ENCODE measurements at regions not wholly inside any gene's neighbourhood (a gene's known extent, or its start where the extent isn't known, plus 50 kb on each side); places are given as distances from the start of the nearest gene placed in this dataset.
"Not testable (repeated sequence)": the region's sequence is repeated elsewhere in the genome, so short reads cannot be mapped to it uniquely, and the experiment has no call there.

DNA sequence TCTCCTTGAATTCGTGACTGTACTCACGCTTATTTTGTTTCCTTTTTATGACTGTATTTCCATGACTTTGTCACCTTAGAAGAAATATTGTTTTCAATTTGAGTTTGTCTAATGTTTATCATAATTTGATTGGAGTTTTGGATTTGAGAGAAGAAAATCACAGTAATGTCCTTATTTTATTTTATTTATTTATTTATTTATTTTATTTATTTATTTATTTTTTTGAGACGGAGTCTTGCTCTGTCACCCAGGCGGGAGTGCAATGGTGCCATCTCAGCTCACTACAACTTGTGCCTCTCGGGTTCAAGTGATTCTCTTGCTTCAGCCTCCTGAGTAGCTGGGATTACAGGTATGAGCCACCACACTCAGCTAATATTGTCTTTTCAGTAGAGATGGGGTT lies 463.1 kb downstream of the KCNT2 start:
- TF ChIP-seq PHF8 (IDR thresholded peaks at IDR 0.05; ENCODE audit: borderline replicate concordance, low read depth); CTCF (IDR thresholded peaks at IDR 0.05); POLR2A (IDR thresholded peaks at IDR 0.05; ENCODE audit: low read length); KDM1A (IDR thresholded peaks at IDR 0.05; ENCODE audit: low read depth); EP300 (IDR thresholded peaks at IDR 0.05); SMC3 (IDR thresholded peaks at IDR 0.05); BHLHE40 (IDR thresholded peaks at IDR 0.05; ENCODE audit: low read depth, low read length); RFX5 (IDR thresholded peaks at IDR 0.05); HOXA7 (CRISPR knock-in tag; IDR thresholded peaks at IDR 0.05); JUNB (IDR thresholded peaks at IDR 0.05); KDM5A (IDR thresholded peaks at IDR 0.05); RAD21 (conservative IDR thresholded peaks at IDR 0.05 in 1 of 2, IDR thresholded peaks at IDR 0.05 in 1 of 2): not testable (repeated sequence)
- TF ChIP-seq, protein P1, sequence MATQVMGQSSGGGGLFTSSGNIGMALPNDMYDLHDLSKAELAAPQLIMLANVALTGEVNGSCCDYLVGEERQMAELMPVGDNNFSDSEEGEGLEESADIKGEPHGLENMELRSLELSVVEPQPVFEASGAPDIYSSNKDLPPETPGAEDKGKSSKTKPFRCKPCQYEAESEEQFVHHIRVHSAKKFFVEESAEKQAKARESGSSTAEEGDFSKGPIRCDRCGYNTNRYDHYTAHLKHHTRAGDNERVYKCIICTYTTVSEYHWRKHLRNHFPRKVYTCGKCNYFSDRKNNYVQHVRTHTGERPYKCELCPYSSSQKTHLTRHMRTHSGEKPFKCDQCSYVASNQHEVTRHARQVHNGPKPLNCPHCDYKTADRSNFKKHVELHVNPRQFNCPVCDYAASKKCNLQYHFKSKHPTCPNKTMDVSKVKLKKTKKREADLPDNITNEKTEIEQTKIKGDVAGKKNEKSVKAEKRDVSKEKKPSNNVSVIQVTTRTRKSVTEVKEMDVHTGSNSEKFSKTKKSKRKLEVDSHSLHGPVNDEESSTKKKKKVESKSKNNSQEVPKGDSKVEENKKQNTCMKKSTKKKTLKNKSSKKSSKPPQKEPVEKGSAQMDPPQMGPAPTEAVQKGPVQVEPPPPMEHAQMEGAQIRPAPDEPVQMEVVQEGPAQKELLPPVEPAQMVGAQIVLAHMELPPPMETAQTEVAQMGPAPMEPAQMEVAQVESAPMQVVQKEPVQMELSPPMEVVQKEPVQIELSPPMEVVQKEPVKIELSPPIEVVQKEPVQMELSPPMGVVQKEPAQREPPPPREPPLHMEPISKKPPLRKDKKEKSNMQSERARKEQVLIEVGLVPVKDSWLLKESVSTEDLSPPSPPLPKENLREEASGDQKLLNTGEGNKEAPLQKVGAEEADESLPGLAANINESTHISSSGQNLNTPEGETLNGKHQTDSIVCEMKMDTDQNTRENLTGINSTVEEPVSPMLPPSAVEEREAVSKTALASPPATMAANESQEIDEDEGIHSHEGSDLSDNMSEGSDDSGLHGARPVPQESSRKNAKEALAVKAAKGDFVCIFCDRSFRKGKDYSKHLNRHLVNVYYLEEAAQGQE (IDR thresholded peaks at IDR 0.05) = not testable (repeated sequence)

Measured in A549 (cell line).